Activated CD8-positive, alpha-beta memory T cell treated with anti-CD3 and anti-CD28 coated beads for 48 hours (primary cell): ENCODE measurements at regions not wholly inside any gene's neighbourhood (a gene's known extent, or its start where the extent isn't known, plus 50 kb on each side); places are given as distances from the start of the nearest gene placed in this dataset.
A peak's percentile ranks its signal among the peaks of the same experiment; 100 is the strongest.
"Not testable (repeated sequence)": the region's sequence is repeated elsewhere in the genome, so short reads cannot be mapped to it uniquely, and the experiment has no call there.

Experiments
- DNase-seq, 3 experiments: peaks; one replicate each; pipeline ENCODE4 v3.0.0-alpha.2; 2020; ENCODE audit warnings: low read depth in 2 of 3, low spot score in 2 of 3

DNA sequence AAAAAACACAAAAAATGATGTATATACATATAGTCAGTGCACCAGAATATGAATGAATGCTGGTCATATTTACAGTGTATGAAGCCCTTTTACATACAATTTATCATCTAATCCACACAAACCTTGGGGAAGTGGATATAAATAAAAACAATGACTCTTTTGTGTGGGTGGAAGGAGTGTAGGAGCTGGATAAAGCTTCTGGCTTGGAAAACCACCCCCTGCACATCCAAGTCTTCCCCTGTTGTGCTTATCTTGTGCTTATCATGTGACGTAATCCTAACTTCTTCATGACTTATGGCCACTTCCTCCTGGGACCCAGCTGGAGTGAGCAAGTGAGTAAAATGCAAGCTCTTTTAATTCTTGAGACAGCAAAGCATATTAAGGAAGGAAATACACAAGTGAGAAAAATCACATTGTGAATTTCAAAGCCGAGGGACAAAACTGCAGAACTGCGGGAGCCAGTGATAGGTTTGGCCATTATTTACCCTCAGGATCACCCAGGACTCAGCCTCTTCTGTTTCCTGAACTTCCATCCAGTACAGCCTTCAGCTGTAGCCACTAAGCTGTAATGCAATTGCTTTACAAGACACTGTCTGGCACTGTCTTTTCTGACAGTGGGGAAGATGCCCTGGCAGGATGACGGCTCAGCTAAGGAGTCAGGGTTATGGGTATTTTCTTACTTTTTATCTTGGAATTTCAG is 104.0 kb upstream of the PPM1J start:
- no peak for DNase-seq

DNA sequence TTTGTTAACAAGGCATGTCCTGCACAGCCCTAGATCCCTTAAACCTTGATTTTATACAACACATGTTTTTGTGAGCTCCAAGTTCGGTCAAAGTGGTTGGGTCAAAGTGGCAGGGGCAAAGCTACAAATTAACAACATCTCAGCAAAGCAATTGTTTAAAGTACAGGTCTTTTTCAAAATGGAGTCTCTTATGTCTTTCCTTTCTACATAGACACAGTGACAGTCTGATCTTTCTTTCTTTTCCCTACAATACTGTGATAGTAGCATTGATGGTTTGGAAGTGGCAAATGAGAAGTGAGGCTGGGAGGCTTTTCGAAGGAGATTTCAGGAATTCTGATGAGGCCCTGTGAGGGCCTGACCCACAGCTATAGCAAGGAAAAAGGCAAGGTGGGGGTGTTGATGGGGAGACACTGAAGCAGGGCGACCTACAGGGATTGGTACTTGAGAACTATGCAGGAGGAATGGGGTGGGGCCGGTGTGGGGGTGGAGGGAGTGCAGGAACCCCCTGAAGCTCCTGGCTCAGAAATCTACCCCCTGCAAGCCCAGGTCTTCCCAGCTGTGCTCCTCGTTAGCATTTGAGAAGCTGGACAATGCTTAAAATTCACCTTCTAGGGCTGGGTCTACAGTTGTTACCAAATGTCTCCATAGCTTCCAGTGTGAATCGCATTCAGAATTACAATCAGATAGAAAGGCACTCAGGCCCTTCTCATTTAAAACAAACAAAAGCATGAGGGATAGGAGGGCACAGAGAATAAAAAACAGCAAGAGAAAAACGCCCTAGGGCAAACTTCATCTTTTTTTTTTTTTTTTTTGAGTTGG is 102.6 kb upstream of the PPM1J start:
- DNase-seq, result no peak

DNA sequence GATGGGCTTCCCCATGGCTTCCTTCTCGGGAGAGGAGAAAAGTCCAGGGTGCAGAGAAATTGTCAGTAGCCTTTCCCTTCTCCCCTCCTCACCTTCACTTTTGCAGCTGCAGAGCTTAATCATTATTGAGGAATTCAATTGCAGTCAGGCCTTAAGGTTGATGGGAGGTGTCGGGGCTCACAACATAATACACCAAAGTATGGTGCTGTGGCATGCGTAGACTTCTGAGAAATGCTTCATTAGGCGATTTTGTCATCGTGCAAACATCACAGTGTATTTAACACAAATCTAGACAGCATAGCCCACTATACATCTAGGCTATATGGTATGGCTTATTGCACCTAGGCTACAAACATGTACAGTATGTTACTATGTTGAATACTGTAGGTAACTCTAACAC is 100.2 kb upstream of the PPM1J start:
- no peak for DNase-seq

DNA sequence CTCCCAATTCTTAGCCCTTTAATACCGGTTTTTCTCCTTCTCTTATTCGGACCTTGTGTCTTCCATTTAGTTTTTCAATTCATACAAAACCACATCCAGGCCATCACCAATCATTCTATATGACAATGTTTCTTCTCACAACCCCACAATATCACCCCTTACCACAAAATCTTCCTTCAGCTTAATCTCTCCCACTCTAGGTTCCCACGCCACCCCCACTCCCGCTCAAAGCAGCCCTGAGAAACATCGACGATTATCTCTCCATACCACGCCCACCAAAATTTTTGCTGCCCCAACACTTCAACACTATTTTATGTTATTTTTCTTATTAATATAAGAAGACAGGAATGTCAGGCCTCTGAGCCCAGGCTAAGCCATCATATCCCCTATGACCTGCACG is 99.5 kb upstream of the PPM1J start:
- not testable (repeated sequence) for DNase-seq

DNA sequence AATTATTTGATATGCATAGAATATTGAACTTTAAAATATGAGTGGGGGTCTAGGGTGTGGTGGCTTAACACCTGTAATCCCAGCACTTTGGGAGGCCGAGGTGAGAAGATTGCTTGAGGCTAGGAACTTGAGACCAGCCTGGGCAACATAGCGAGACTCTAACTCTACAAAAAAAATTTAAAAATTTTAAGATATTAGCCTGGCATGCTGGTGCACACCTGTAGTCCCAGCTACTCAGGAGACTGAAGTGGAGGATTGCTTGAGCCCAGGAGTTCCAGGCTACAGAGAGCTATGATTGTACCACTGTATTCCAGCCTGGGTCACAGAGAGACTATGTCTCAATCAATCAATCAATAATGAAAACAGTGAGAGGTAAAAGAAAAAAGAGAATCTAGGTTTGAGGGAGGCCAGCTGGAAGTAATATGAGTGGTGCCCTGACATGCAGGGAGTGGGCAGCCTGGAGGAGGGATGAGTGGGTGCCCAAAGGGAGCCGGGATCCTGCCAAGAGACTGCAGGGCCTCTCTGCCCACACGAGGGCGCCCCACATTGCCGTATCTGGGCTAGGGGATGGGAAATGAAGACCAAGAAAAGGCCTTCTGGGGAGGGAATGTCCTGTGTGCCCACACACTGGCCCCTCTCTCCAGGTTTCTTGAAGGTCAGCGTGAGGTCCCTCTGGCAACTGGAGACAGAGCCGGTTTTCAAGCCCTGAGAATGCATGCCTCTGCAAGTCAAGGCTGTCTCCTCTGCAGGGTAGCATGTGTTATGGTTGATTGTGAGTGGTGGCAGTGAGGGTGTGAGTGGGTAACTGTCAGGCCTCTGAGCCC is 93.9 kb upstream of the PPM1J start:
- DNase-seq, result peak; percentile 30 to 37 (median 36)

DNA sequence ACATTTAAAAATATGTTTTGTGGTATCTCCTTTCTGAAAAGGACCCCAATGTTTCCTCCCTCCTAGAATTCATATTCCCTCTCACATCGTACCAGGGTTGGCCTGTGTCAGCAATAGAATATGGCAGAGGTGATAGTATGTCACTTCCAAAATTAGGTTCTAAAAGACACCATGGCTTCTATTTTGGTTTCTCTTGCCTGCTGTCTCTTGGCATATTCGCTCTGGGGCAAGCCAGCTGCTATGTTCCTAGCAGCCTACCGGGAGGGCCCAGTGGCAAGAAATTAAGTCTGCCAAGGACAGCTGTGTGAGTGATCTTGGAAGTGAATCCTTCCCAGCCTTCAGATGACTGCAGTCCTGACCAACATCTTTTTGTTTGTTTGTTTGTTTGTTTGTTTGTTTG is 92.9 kb upstream of the PPM1J start:
- no peak for DNase-seq

DNA sequence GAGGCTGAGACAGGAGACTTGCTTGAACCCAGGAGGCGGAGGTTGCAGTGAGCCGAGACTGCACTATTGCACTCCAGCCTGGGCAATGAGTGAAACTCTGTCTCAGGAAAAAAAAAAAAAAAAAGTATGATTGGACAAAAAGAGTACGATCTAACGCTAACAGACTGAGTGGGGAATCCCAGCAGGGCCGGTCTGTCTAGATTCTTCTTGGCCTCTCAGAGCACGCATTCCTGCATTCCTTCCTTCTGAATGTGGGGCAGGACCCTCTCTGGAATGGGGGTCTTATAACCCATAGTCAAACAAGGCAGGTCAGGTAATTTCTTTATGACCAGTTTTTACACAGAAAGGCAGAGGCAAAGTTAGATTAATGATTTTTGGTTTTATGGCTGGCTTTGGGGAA is 92.0 kb upstream of the PPM1J start:
- DNase-seq, result no peak

DNA sequence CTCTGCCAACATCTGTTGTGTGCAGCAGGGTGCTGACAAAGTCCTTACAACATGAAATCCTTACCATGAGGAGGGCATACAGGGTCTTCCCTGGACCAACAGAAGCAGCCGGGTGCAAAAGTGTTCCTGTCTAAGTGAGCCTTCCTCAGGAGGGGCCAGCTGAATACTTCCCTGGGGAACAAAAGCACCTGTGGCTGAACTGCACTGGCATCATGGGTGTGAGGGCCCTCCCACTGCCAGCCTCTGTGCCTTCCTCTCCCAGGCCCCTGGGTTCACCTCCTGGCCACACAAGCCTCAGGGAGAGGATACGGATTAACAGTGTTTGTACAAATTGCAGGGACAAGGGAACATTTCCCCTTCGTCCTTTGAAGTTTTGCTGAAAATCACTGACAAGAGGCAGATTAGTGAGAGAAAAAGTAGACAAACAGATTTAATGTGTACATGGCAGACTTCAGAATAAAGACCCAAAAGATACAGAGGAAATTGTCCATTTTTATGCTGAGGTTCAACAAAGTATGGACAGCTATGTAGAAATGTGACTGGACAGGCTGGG is 91.0 kb upstream of the PPM1J start:
- no peak for DNase-seq

DNA sequence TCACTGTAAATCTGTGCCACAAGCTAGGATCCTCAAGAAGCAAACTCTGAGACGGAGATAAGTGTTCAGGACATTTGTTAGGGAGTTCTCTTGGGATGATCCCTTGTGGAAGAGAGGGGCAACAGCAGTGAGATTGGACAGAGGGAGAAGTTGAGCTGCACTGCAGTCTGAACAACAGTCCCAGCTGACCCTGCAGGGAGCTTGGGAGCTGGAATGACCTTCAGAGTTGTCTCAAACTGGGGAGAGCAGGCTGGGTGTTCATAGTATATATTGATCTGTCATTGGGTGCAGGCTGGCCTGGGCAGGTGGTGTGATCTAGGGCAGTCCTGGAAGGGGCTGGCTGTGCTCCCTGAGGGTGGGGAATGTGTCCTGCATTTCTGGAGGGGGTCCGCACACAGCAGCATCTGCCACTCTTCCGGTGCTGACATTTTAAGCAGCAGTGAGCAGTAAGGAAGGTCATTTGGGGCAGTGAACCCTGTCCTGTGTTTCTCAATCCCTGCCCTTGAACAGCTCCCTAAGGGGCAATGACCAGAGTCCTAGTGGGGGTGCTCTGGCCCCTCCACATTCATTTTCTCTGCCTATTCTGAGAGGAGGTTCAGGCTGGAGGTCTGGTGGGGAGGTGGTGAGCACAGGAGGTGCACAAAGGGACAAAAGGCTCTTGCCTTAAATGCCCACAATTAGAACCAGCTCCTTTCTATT is 90.2 kb upstream of the PPM1J start:
- DNase-seq, result no peak

DNA sequence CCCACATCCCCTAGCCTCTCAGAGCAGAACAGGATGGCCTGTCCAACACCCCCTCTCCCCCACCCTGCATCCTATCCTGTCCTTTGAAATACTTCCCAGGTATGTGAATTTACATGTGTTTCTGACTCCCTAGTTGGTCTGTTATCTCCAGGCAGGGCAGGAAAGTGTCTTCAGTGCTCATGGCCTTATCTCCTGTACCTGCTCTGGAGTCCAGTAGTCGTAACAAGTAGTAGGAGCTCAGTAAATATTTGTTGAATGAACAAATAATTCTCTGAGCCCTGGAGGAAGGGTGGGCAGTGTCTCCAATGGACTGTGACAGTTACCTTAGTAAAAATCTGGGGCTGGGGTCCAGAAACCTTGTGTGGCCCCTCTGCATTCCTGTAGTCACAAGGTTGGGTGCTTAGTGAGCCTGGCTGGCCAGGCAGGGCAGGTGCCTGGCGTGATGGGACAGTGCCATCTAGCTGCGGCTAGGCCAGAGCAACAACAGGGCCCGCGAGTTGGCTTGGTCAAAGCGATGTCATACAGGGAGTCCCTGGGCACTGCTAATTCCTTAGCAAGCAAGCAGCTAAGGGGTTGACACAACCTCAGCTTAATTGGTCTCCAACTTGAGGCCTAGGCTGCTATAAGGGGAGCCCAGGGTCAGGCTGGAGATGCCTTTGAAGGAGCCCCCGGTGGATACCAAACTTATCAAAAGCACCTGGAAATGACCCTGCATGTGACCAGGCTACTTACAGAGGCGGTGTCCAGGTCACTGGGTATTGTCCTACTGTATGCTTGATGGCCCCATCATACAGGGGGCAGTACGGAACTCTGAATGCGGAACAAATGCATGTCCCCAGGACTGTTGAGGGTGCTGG is 89.0 kb upstream of the PPM1J start:
- DNase-seq, result peak; percentile 5 to 33 (median 14)

DNA sequence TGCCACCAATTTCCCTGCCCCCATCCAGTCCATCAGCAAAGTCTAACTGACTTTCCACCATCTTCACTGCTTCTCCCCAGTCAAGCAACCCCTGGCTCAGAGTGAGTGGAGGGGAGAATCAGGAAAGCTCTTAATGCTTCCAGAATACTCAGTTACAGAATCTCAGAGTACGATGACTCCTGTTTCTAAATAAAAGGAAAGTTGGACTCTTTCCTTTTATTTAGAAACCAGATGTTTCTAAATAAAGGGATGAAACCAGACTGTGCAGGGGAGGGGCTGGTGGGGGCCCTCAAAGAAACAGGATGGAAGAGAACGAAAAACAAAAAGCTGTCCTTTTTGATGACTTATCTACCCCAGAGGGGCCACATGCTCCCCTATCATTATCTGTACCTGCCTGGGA is 85.2 kb upstream of the PPM1J start:
- no peak for DNase-seq

DNA sequence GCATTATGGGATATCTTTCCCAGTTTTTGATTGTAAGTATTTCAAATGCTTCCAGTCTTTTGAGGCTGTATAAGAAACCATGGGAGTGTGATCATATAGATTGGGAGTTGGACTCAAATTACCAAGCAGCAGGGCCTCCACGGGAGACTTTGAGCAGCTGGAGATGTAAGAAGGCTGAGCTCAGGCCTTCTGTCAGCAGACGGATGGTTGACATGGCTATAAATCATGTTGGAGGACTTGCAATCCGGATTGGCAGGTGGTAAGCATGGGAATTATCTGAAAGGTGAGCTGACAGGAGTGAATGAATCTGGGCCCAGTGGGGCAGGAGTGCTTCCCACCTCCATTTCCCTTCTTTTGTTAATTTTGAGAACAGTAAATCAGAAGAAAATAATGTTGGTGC is 83.2 kb upstream of the PPM1J start:
- no peak for DNase-seq

DNA sequence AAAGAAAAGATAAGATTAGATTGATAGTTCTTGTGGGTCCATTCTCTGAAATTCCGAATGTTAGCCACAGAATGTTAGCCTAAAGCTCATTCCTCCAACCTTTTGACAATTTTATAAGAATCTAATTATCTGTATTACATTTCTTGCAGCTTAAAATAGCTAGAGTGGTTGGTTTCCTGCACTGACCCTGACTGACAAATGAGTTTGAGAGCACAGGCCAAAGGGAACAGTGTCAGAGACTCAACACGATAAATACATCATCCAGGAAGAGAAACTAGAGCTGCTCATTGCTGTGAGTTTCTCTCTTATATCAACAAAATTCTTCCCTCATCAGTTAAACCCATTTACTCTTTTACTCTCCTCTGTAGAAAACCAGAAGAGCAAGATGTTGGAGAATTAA is 82.1 kb upstream of the PPM1J start:
- DNase-seq, result no peak

DNA sequence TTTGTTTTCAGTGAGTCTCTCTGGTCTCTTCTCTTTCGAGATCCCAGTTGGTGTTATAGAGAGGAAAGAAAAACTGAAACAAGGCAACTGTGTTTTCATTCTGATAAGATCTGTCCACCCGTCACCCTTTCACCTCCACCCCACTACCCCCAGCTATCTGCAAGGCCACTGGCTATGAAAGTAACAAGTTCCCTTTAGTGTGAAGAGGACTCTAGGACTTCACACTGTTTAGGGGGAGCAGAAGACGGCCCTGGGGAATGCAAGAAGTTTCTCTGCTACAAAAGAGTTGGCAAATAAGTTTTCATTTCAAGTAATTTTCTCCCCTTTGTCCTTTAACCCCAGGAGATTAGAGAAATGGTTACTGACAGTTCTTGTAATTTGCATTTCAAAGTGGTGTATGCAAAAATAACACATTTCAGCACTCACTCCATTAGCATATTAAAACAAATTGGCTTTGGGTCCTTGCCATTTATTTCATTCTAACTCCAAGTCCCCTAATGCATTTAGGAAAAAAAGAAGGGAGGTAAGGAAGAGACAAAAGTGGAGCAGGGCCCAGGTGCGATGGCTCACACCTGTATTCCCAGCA is 79.6 kb upstream of the PPM1J start:
- no peak for DNase-seq

DNA sequence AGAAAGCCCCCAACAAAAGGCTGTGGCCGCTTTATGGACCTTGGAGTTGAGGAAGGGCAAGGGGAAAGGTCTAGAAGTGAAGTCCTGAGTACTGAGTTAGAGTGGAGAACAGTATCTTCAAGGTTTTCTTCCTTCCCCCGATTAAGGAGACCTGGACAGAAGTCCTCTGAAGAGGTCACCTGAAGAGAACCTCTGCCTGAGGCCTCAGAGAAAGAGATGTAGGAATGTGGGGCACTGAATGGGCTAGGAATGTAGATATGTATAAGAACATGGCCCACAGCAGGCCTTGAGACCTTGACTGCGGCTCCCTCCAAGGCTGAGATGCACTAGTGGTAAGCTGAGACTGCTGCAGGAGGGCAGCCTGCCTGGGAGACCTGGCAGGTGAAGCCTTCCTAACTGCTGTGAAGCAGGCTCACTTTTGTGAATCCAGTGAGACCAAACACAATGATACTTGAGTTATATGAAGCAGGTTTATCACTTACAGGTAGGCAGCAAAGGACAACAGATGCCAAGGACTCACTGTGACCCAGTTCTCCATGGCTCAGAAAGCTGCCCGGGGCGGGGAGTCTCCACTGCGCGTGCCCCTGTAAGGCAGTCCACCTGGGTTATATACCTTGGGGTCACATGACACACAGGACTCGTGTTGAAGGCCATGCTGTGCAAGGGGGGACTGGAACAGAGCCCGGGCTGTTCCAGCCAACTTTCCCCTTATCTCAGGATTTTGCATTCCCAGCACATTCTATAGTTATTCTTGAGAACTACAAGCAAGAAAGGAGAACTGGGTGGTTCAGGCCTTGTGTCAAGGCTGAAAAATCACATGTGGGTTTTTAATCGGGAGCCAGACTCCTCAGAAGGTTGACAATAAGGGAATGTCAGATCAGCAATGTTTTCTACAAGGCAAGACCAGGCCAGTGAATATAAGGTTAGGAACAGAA is 78.8 kb upstream of the PPM1J start:
- no peak for DNase-seq

DNA sequence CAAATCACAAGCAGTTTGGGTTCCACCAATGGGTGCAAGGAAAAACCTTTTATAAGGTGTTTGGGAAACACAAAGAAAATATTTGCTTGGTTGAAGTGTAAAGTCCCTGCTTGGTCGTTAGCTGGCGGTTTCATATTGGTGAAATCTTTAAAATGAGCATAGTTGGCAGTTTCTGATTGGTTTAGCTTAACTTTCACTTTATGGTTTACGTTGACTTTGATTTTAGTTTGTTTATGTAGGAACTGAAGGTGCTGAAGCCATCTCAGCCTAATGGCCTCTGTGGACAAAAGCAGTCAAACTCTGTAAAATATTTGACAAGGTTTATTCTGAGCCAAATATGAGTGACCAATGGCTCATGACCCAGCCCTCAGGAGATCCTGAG is 76.6 kb upstream of the PPM1J start:
- DNase-seq, result no peak

DNA sequence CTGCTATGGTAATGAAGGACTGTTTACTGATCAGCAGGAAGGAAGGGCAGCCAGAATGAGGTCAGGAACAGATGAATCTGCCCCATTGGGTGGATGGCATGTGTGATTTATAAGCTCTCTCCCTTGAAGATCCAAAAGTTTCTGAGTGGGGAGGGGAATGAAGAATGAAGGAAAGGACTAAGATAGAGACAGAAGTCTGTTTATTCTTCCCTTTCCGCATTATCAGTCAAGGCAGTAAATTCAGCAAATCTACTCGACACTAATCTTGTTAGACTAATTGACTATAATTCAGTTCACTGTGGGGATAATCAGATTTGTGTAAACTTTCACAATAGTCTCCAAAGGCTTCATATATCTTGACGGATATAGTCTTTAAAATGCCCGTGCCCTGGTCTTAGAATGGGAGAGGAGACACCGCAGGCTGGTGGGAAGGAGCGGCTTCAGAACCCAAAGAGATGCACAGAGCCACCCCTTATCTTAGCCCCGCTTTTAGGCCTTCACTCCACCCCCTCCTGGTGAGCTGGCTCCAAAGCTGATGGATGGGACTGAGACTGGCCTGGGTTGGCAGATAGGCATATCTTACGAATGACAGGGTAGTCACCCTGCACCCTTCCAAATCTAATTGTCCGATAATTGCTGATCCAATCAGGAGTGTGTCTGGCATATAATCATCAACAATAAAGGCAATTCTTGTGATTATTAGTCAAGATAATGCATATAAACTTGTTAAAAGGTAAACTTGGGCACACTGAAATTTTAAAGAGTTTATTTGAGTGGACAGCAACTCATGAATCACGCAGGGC is 76.0 kb upstream of the PPM1J start:
- DNase-seq, result no peak

DNA sequence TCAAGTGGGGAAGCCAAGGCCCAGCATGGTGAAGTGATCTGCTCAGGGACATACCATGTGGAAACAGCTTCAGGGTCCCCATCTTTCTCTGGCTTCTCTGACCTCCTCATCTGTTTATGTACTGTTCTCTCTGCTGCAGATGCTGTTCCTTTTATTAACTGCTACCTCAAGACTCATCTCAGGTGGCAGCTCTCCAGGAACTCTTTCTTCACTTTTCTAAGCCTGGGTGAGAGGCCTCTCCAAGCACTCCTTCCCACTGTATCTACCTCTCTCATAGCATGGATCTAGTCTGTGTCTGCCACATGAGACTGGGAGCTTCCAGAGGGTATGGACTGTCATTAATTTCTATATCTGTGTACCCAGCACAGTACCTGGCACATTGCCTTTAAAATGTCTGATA is 73.4 kb upstream of the PPM1J start:
- no peak for DNase-seq
